Heart left ventricle (tissue), 16 donors: ENCODE measurements at regions not wholly inside any gene's neighbourhood (a gene's known extent, or its start where the extent isn't known, plus 50 kb on each side); places are given as distances from the start of the nearest gene placed in this dataset.

Experiments
- ATAC-seq, 4 donors: fragments of 200-7000 bp; cut with Tn5 transposase; one replicate each; pipeline ENCODE4 v1.9.1; 2020 to 2022; ENCODE audit warnings: moderate library complexity in 4 of 4, mild to moderate bottlenecking in 3 of 4, moderate number of reproducible peaks in 1 of 4
- DNase-seq, 5 donors: peaks; one replicate each; pipeline ENCODE4 v3.0.0-alpha.2; 2020
- H3K27ac ChIP-seq, 12 donors: fragments of 200-600 bp; sonication (generic) in 4 of 12; one replicate each; pipeline versions ENCODE4 v1.5.0 to v1.8.0; 2016 to 2022; ENCODE audit warnings: mild to moderate bottlenecking in 2 of 12
- H3K27me3 ChIP-seq, 9 donors: fragments of 200-600 bp; sonication (generic) in 2 of 9; one replicate each; pipeline versions ENCODE4 v1.5.1 to v1.8.0; 2016 to 2022; ENCODE audit warnings: mild to moderate bottlenecking in 3 of 9
- H3K36me3 ChIP-seq, 9 donors: fragments of 200-600 bp; sonication (generic) in 2 of 9; one replicate each; pipeline versions ENCODE4 v1.5.0 to v1.8.0; 2018 to 2022; ENCODE audit warnings: mild to moderate bottlenecking in 2 of 9
- H3K4me1 ChIP-seq, 12 donors: fragments of 200-600 bp; sonication (generic) in 4 of 12; one replicate each; pipeline versions ENCODE4 v1.5.0 to v1.8.0; 2016 to 2022; ENCODE audit warnings: mild to moderate bottlenecking in 3 of 12
- H3K4me3 ChIP-seq, 12 donors: fragments of 200-600 bp; sonication (generic) in 4 of 12; one replicate each; pipeline versions ENCODE4 v1.5.0 to v1.8.0; 2017 to 2022; ENCODE audit warnings: mild to moderate bottlenecking in 9 of 12, moderate library complexity in 4 of 12
- H3K9me3 ChIP-seq, 12 donors: fragments of 200-600 bp; sonication (generic) in 4 of 12; one replicate each; pipeline versions ENCODE4 v1.5.0 to v1.8.0; 2016 to 2022; ENCODE audit warnings: mild to moderate bottlenecking in 1 of 12
- POLR2A ChIP-seq, 2 donors: fragments of 450-650 bp; IDR thresholded peaks; one replicate each; pipeline ENCODE4 v1.6.1; 2017; ENCODE audit warnings: antibody characterized with exemption in 2 of 2, mild to moderate bottlenecking in 2 of 2, moderate library complexity in 2 of 2
- WGBS, 4 donors: extraction: QIAGEN DNeasy Blood & Tissue Kit in 2 of 4; methylation state at CpG; one replicate each; pipeline versions ENCODE4 v1.1.5 to v1.1.7; 2013 to 2018; 5-methylcytosine and 5-hydroxymethylcytosine counted together
- intact Hi-C, 10 donors: fragments of 100-400 bp; cut with DNase I; formaldehyde crosslinking; loops; one replicate each; pipeline versions ENCODE4 v1.11.1 to v1.14.2; 2022
- TF ChIP-seq, protein P1 (sequence below), 12 donors: fragments of 200-600 bp; sonication (generic) in 4 of 12; IDR thresholded peaks; one replicate each; pipeline versions ENCODE4 v1.5.0 to v1.8.0; 2018 to 2022; ENCODE audit warnings: antibody characterized with exemption in 12 of 12, mild to moderate bottlenecking in 5 of 12
- donor health status: ischemic (EF 13 %, LVEDD 7.1; RV severe dilation, severe dysfunction).
- donor health status: healthy with polysubstance abuse.
- donor health status: DM: no; HTN: yes; CAD: no.
- donor health status: DM: no; HTN: no; CAD: no.
- donor health status: ischemic (EF 25% LVEDD 6.9; RV normal size, moderate dysfunction).
- donor health status: ischemic (EF 25% LVEDD 5.7; RV mildly dilated, moderate dysfunction).
- donor health status: healthy.
- donor health status: DM: yes; HTN: yes; CAD: no.
- donor health status: ischemic (EF 35%, LVEDD 5.7; RV mildly dilated, moderate dysfunction).
- donor health status: nonischemic (EF 11% LVEDD 7.7; RV severe dilation, severe dysfunction).
- donor health status: DM: yes; HTN: yes; CAD: no.
- donor health status: PGD.
- donor health status: ischemic (EF 29% LVEDD 5.4; RV normal size, mild dysfunction).
- donor health status: nonischemic (EF 23%, LVEDD 6.1; RV moderate dilation, normal function).

DNA sequence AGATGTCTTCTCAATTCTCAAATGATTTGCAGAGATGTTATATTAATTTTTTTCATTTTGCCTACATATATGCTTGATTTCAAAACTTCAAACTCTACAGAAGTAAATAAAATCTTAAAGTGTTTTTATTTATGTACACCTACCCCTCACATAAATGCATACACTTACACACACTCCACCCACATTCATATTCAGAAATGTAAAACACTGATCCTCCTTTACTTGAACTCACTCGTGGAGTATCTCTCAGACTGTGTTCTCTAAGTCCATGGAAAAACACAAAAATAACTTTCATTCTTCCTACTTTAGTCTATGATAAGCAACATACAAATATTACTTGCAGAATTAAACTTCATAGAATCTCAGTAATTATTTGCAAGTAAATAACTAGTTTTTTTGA lies 209.1 kb upstream of the RBMS1 start:
- ATAC-seq (no peak), DNase-seq (no peak)
- Histone ChIP-seq H3K4me1 (peaks cover 0 to 11% (median 0%) of the 10 kb centered on the region in 12 donors), H3K36me3 (no peaks in the 10 kb centered on the region), H3K9me3 (peaks cover 0 to 7% (median 0%) of the 10 kb centered on the region in 12 donors), H3K4me3 (no peak overlapping the region), H3K27me3 (no peaks in the 10 kb centered on the region), H3K27ac (no peak overlapping the region)
- TF ChIP-seq, protein P1, sequence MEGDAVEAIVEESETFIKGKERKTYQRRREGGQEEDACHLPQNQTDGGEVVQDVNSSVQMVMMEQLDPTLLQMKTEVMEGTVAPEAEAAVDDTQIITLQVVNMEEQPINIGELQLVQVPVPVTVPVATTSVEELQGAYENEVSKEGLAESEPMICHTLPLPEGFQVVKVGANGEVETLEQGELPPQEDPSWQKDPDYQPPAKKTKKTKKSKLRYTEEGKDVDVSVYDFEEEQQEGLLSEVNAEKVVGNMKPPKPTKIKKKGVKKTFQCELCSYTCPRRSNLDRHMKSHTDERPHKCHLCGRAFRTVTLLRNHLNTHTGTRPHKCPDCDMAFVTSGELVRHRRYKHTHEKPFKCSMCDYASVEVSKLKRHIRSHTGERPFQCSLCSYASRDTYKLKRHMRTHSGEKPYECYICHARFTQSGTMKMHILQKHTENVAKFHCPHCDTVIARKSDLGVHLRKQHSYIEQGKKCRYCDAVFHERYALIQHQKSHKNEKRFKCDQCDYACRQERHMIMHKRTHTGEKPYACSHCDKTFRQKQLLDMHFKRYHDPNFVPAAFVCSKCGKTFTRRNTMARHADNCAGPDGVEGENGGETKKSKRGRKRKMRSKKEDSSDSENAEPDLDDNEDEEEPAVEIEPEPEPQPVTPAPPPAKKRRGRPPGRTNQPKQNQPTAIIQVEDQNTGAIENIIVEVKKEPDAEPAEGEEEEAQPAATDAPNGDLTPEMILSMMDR (IDR thresholded peaks at IDR 0.05): no peak
- TF ChIP-seq POLR2A (IDR thresholded peaks at IDR 0.05): no peak
- 78 to 91% (median 90%) methylated on average over 1 of the region's 1 CpG for WGBS, 4 donors
- intact Hi-C loops: no loop called here

DNA sequence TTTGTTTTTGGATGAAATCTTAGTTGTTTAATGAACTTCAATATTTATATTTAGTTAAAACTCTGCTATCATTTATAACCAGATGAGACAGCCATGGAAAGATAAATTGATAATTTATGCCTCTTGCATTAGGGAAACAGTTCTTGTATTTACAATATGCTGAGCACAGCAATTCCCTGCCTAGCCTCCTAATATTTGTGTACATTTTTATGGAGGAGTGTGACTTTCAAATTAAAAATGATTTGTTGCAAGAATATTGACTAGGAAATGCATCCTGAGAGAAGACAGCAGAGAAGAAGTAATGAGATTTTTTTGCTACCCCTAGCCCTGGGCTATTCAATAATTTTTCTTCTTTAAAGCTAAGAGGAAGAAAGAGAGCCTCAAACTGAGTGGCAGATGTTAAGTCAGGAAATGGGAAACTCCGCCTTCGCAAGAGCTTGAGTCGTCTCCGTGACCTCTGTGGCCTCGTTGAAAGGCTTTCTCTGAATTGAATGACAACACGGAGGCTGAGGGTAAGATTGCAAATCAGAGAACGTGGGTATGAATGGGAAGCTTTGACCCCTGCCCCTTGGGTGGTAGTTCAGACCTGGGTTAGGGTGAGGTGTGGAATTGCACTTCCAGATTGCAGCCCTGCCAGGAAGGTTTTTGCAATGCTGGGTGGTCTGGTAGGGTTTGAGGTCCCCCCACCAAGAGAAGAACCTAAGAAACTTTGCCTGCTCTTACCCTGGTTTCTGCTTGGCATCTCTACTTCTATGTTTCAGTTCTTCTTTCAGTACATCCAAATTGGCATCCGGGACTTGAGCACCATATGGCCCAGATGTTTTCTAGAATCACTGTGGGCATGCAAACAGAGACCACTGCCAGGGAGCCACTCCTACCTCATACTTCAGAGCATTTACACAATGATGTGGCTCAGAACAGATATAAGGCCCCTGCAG lies 210.3 kb upstream of the RBMS1 start:
- Histone ChIP-seq H3K27ac (peak overlapping the region in 1 of 12 donors; percentile 61), H3K4me1 (peaks cover 0 to 11% (median 0%) of the 10 kb centered on the region in 12 donors), H3K27me3 (no peaks in the 10 kb centered on the region), H3K36me3 (no peaks in the 10 kb centered on the region), H3K9me3 (peaks cover 0 to 14% (median 0%) of the 10 kb centered on the region in 12 donors), H3K4me3 (no peak overlapping the region)
- ATAC-seq (peak in 2 of 4 donors; percentile 22 to 47), DNase-seq (peak in 2 of 5 donors; percentile 10 to 27)
- WGBS, 4 donors: 37 to 50% (median 45%) methylated on average over 8 of the region's 8 CpGs
- intact Hi-C loops: no loop called here
- TF ChIP-seq POLR2A (IDR thresholded peaks at IDR 0.05): no peak
- TF ChIP-seq, protein P1 (IDR thresholded peaks at IDR 0.05): no peak

DNA sequence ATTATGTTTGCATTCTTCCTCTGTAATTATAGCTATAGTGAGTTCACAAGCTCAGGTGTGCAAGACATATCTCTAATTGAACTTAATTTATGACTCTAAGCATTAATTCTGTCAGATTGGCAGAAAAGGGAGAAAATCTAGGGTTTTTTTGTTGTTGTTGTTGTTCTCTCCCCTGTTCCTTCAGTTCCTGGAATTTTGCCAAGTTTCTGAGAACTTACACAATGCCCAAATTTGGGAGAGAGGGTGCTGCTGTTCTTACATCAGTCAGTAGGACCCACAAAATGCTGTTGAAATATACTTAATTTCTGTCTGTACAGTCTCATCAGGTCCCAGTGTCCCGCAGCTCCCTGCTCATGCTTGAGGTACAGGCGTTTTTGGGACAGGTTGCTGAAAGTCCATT lies 221.8 kb upstream of the RBMS1 start:
- no peak for ATAC-seq
- TF ChIP-seq, protein P1 (IDR thresholded peaks at IDR 0.05): no peak
- TF ChIP-seq POLR2A (IDR thresholded peaks at IDR 0.05): no peak

DNA sequence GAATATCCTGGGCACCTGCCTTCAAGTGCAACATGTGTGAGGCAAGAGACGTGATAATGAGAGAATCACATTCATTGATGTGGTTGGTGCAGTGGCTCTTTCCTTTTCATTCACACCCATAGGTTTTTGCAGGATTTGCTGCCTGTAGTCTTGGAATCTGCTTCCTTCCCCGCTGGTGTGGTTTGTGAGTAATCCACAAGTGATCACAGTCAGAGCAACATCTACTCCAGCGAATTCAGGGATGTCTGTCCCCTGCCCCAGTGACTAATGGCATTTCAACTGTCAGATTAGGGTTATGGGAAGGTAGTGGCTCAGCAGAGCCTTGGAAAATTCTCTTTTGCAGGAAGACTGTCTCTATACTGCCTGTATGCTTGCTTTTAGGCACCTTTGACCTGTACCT lies 225.5 kb upstream of the RBMS1 start:
- Histone ChIP-seq H3K4me3 (no peak overlapping the region), H3K4me1 (peaks cover 0 to 4% (median 0%) of the 10 kb centered on the region in 12 donors), H3K9me3 (peaks cover 0 to 8% (median 0%) of the 10 kb centered on the region in 12 donors), H3K27me3 (no peaks in the 10 kb centered on the region), H3K27ac (no peak overlapping the region), H3K36me3 (no peaks in the 10 kb centered on the region)
- 73 to 86% (median 80%) methylated on average over 3 of the region's 3 CpGs for WGBS, 4 donors
- no peak for ATAC-seq
- no peak for DNase-seq
- TF ChIP-seq, protein P1 (IDR thresholded peaks at IDR 0.05): no peak
- TF ChIP-seq POLR2A (IDR thresholded peaks at IDR 0.05): no peak
- intact Hi-C loops: no loop called here

More for the DNA sequence above, 221.8 kb upstream of the RBMS1 start:
- peaks cover 0 to 4% (median 0%) of the 10 kb centered on the region in 12 donors for H3K4me1 ChIP-seq
- 96 to 98% (median 98%) methylated on average over 2 of the region's 2 CpGs for WGBS, 4 donors
- H3K4me3 ChIP-seq: no peak overlapping the region
- H3K9me3 ChIP-seq: peaks cover 0 to 4% (median 0%) of the 10 kb centered on the region in 12 donors
- no peaks in the 10 kb centered on the region for H3K36me3 ChIP-seq
- no peak overlapping the region for H3K27ac ChIP-seq
- no peak for DNase-seq
- no peaks in the 10 kb centered on the region for H3K27me3 ChIP-seq
- intact Hi-C loops: no loop called here
